Vagina (tissue), 2 donors: ENCODE measurements at regions not wholly inside any gene's neighbourhood (a gene's known extent, or its start where the extent isn't known, plus 50 kb on each side); places are given as distances from the start of the nearest gene placed in this dataset.

Source experiments
- CTCF ChIP-seq, 3 experiments: fragments of 450-650 bp in 2 of 3; fragments of 200-600 bp in 1 of 3; sonication (generic) in 1 of 3; IDR thresholded peaks; one replicate each; pipeline ENCODE4 v1.5.1; 2017 to 2019; ENCODE audit warnings: antibody characterized with exemption in 3 of 3, mild to moderate bottlenecking in 2 of 3, moderate library complexity in 2 of 3
- POLR2A ChIP-seq, 2 donors: fragments of 450-650 bp; IDR thresholded peaks; one replicate each; pipeline ENCODE4 v1.6.1; 2017; ENCODE audit warnings: antibody characterized with exemption in 2 of 2, mild to moderate bottlenecking in 2 of 2, moderate library complexity in 2 of 2
- POLR2AphosphoS5 ChIP-seq, 2 donors: sonication (generic); formaldehyde crosslinking; IDR thresholded peaks; one replicate each; pipeline ENCODE4 v1.9.0; 2017; ENCODE audit warnings: antibody characterized with exemption in 2 of 2, mild to moderate bottlenecking in 2 of 2, low read depth in 1 of 2; ENCODE audit not compliant: insufficient read depth in 1 of 2

- TF ChIP-seq CTCF (IDR thresholded peaks at IDR 0.05) (no peak), POLR2AphosphoS5 (IDR thresholded peaks at IDR 0.05; ENCODE audit: insufficient read depth in 1 of 2, low read depth in 1 of 2) (no peak), POLR2A (IDR thresholded peaks at IDR 0.05) (no peak)
These were observed 1889.7 kb upstream of the CELF4 start for GRCh38 chr18:39455285-39455684.
